Ovary (tissue), 7 donors: ENCODE measurements at regions not wholly inside any gene's neighbourhood (a gene's known extent, or its start where the extent isn't known, plus 50 kb on each side); places are given as distances from the start of the nearest gene placed in this dataset.

Experiments
- DNase-seq, 5 donors: peaks; one replicate each; pipeline ENCODE4 v3.0.0-alpha.2; 2019 to 2020
- H3K27ac ChIP-seq, 2 donors: fragments of 200-600 bp; one replicate each; pipeline versions ENCODE4 v1.5.1 to v1.8.0; 2019 to 2022
- H3K27me3 ChIP-seq: fragments of 200-600 bp; one replicate; pipeline ENCODE4 v1.8.0; 2022
- H3K36me3 ChIP-seq: fragments of 200-600 bp; sonication (generic); one replicate; pipeline ENCODE4 v1.5.1; 2019
- H3K4me1 ChIP-seq: one replicate; pipeline ENCODE4 v1.8.1; 2013; ENCODE audit warnings: mild to moderate bottlenecking, moderate library complexity; ENCODE audit not compliant: insufficient read depth
- H3K4me3 ChIP-seq: fragments of 200-600 bp; sonication (generic); one replicate; pipeline ENCODE4 v1.5.1; 2017
- H3K9me3 ChIP-seq, 2 donors: fragments of 200-600 bp in 1 of 2; sonication (generic) in 1 of 2; one replicate each; pipeline versions ENCODE4 v1.5.1 to v1.8.1; 2013 to 2019; ENCODE audit warnings: mild to moderate bottlenecking in 1 of 2, moderate library complexity in 1 of 2
- EP300 ChIP-seq: sonication (generic); formaldehyde crosslinking; IDR thresholded peaks from one replicate; pipeline ENCODE4 v1.6.1; 2017; ENCODE audit warnings: antibody characterized with exemption
- POLR2A ChIP-seq: fragments of 450-650 bp; IDR thresholded peaks from one replicate; pipeline ENCODE4 v1.6.1; 2017; ENCODE audit warnings: antibody characterized with exemption, mild to moderate bottlenecking, moderate library complexity
- WGBS, 3 donors: extraction: QIAGEN DNeasy Blood & Tissue Kit in 1 of 3; methylation state at CpG; one replicate each; pipeline versions ENCODE4 v1.1.5 to v1.1.7; 2013 to 2017; 5-methylcytosine and 5-hydroxymethylcytosine counted together
- intact Hi-C, 4 donors: fragments of 100-400 bp; cut with DNase I; formaldehyde crosslinking; loops; one replicate each; pipeline versions ENCODE4 v1.11.0 to v1.15.1; 2022 to 2023
- TF ChIP-seq, protein P1 (sequence below), 3 donors: fragments of 450-650 bp in 2 of 3; fragments of 200-600 bp in 1 of 3; IDR thresholded peaks; one replicate each; pipeline versions ENCODE4 v1.5.1 to v1.8.0; 2016 to 2022; ENCODE audit warnings: antibody characterized with exemption in 3 of 3, mild to moderate bottlenecking in 1 of 3
- donor health status: DM: no; HTN: no; CAD: no; lungs with moderate emphysema.
- donor health status: DM: no; HTN: no; CAD: no.
- donor health status: Bipolar disorder and iron deficiency.
- donor health status: DM: no; HTN: no; CAD: no.
- donor health status: DM: yes; HTN: yes; CAD: no.

DNA sequence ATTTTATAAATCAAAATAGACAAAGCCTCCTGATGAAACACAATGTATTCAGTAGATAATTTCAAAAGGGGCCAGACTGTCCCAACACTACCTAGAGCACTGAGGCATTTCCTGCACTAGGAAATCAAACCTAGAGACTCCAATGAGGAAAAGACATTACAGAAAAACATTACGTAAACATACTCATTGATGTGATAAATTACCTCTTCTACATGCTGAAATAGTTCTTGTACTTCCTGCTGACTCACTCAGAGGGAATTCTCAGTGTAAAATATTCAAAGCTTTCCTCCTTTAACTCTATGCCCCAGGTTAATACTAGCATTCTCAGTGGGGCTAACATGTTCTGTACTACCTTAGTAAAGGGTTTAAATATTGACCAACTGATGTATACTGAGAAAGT is 178.0 kb downstream of the ESM1 start:
- H3K27me3 ChIP-seq: no peaks in the 10 kb centered on the region
- no peak for TF ChIP-seq EP300
- no peak for TF ChIP-seq POLR2A
- TF ChIP-seq, protein P1, sequence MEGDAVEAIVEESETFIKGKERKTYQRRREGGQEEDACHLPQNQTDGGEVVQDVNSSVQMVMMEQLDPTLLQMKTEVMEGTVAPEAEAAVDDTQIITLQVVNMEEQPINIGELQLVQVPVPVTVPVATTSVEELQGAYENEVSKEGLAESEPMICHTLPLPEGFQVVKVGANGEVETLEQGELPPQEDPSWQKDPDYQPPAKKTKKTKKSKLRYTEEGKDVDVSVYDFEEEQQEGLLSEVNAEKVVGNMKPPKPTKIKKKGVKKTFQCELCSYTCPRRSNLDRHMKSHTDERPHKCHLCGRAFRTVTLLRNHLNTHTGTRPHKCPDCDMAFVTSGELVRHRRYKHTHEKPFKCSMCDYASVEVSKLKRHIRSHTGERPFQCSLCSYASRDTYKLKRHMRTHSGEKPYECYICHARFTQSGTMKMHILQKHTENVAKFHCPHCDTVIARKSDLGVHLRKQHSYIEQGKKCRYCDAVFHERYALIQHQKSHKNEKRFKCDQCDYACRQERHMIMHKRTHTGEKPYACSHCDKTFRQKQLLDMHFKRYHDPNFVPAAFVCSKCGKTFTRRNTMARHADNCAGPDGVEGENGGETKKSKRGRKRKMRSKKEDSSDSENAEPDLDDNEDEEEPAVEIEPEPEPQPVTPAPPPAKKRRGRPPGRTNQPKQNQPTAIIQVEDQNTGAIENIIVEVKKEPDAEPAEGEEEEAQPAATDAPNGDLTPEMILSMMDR (IDR thresholded peaks at IDR 0.05): no peak
- WGBS, 3 donors: 16 to 51% (median 31%) methylated on average over 1 of the region's 1 CpG

GRCh38 chr5:54804521-54804920 is 180.9 kb downstream of the ESM1 start:
- DNase-seq: no peak
- intact Hi-C loops: no loop called here
- 51 to 62% (median 58%) methylated on average over 2 of the region's 2 CpGs for WGBS, 3 donors
- Histone ChIP-seq H3K27ac (no peak overlapping the region), H3K9me3 (no peaks in the 10 kb centered on the region), H3K4me3 (no peak overlapping the region), H3K36me3 (no peaks in the 10 kb centered on the region), H3K4me1 (no peaks in the 10 kb centered on the region), H3K27me3 (no peaks in the 10 kb centered on the region)
- TF ChIP-seq EP300 (no peak), POLR2A (no peak)
- TF ChIP-seq, protein P1 (IDR thresholded peaks at IDR 0.05): no peak

More for the DNA sequence above, 178.0 kb downstream of the ESM1 start:
- peaks cover 0 to under 1% of the 10 kb centered on the region in 2 donors for H3K9me3 ChIP-seq
- H3K36me3 ChIP-seq: no peaks in the 10 kb centered on the region
- intact Hi-C loops: no loop called here
- DNase-seq: no peak
- H3K4me3 ChIP-seq: no peak overlapping the region
- H3K4me1 ChIP-seq: no peaks in the 10 kb centered on the region
- H3K27ac ChIP-seq: no peak overlapping the region

GRCh38 chr5:54804086-54804485 is 181.3 kb downstream of the ESM1 start:
- H3K4me3 ChIP-seq: no peak overlapping the region
- H3K36me3 ChIP-seq: no peaks in the 10 kb centered on the region
- intact Hi-C loops: no loop called here
- TF ChIP-seq EP300 (no peak), POLR2A (no peak)
- TF ChIP-seq, protein P1 (IDR thresholded peaks at IDR 0.05): no peak
- H3K4me1 ChIP-seq: no peaks in the 10 kb centered on the region
- H3K9me3 ChIP-seq: no peaks in the 10 kb centered on the region
- no peaks in the 10 kb centered on the region for H3K27me3 ChIP-seq
- DNase-seq: no peak
- H3K27ac ChIP-seq: no peak overlapping the region
- 25 to 33% (median 29%) methylated on average over 3 of the region's 3 CpGs for WGBS, 3 donors

- intact Hi-C loops: no loop called here
- DNase-seq: no peak
- no peaks in the 10 kb centered on the region for H3K27me3 ChIP-seq
- no peaks in the 10 kb centered on the region for H3K4me1 ChIP-seq
- H3K36me3 ChIP-seq: no peaks in the 10 kb centered on the region
- H3K9me3 ChIP-seq: no peaks in the 10 kb centered on the region
- 30 to 57% (median 50%) methylated on average over 3 of the region's 3 CpGs for WGBS, 3 donors
- H3K27ac ChIP-seq: no peak overlapping the region
- no peak for TF ChIP-seq EP300
- TF ChIP-seq, protein P1 (IDR thresholded peaks at IDR 0.05): no peak
- no peak for TF ChIP-seq POLR2A
- H3K4me3 ChIP-seq: no peak overlapping the region
These were observed 181.9 kb downstream of the ESM1 start for GRCh38 chr5:54803471-54804011.
